Neural crest cell (in vitro differentiated cells): ENCODE measurements at regions not wholly inside any gene's neighbourhood (a gene's known extent, or its start where the extent isn't known, plus 50 kb on each side); places are given as distances from the start of the nearest gene placed in this dataset.

Source experiments
- DNase-seq: peaks from one replicate; pipeline ENCODE4 v3.0.0; 2021; ENCODE audit warnings: low read depth, mixed read lengths, low spot score
- H3K27ac Mint-ChIP-seq: one replicate; pipeline ENCODE4 v1.8.0; 2021; ENCODE audit warnings: mild to moderate bottlenecking, mixed read lengths; ENCODE audit not compliant: unreplicated experiment
- H3K27me3 Mint-ChIP-seq: 2 replicates; pipeline ENCODE4 v1.8.0; 2021; ENCODE audit warnings: low read depth, mild to moderate bottlenecking, mixed read lengths
- H3K36me3 Mint-ChIP-seq: 2 replicates; pipeline ENCODE4 v1.8.0; 2021; ENCODE audit warnings: low read depth, mild to moderate bottlenecking, mixed read lengths
- H3K4me1 Mint-ChIP-seq: 2 replicates; pipeline ENCODE4 v1.8.0; 2021; ENCODE audit warnings: mixed read lengths
- H3K4me3 Mint-ChIP-seq: one replicate; pipeline ENCODE4 v1.8.0; 2021; ENCODE audit warnings: mild to moderate bottlenecking, mixed read lengths
- H3K9me3 Mint-ChIP-seq: 2 replicates; pipeline ENCODE4 v1.8.0; 2021; ENCODE audit warnings: mixed read lengths
- CTCF ChIP-seq: fragments of 200-600 bp; sonication (generic); conservative IDR thresholded peaks from 2 replicates; pipeline ENCODE4 v1.5.0; 2021; ENCODE audit warnings: antibody characterized with exemption, mild to moderate bottlenecking

DNA sequence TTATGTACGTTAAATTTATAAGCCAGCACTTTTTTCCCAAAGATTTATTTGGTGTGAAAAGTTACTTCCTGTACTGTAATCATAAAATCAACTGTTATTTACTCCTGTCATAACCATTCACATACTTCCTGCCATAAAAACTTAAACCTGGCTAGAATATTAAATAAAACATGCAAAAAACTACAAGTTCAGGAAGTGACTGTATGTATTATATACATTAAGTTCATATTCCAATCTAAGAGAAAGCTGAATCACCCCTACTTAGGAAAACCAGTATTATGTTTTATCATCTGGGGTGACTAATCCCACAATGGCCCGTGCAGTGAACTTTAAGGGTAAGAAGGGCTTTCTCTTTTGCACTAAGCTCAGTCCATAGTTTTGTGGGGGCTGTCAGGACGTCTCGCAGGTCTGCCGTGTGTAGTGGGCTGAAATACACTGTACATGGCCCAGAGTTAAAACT is 183.7 kb upstream of the KLF14 start:
- peaks cover 7% of the 10 kb centered on the region for H3K27me3 Mint-ChIP-seq
- TF ChIP-seq CTCF, result no peak
- H3K27ac Mint-ChIP-seq, result no peak overlapping the region
- no peaks in the 10 kb centered on the region for H3K36me3 Mint-ChIP-seq
- no peaks in the 10 kb centered on the region for H3K9me3 Mint-ChIP-seq
- H3K4me1 Mint-ChIP-seq, result peaks cover 50% of the 10 kb centered on the region
- DNase-seq, result no peak
- no peak overlapping the region for H3K4me3 Mint-ChIP-seq

DNA sequence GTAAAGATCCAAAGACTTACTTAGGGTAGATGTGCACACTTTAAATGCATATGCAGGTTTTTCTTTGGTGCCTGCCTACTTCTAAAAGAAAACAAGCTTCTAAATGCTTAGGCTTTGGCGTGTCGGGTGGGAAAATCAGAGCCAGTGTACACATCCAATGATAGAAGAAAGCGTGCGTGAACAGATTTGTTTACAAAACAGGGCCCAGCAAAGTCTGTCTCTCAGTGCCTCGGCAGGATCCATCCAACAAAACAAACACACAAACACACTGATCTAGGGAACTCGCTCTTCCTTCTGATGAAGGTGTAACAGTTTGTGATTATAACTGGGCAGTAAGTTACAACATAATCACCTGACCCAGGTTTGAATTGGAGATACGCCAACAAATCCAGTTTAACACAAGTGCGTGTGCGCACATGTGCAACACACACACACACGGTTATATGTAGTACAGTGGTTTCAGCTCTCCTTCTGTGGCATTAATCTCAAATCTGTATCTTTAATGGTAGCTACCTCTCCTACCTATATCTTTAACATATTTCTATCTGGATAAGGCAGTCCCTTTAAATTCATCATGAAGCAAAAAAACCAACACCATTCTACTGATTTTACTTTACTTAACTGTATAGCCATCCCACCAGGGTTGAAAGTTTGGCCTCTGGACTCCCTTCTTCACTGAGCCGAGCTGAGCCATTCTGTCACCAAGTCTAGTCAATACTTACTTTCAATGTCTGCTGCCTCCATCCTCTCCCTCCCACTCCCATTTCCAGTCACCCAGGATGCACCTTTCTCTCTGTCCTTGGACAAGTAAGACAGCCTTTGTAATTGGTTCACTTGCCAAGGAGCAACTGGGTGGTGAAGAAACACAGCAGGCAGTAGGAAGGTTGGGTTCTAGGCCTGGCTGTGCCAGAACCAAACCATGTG is 184.4 kb upstream of the KLF14 start:
- Mint-ChIP-seq H3K4me1 (peaks cover 47% of the 10 kb centered on the region), H3K27ac (no peak overlapping the region), H3K9me3 (no peaks in the 10 kb centered on the region), H3K27me3 (peaks cover 2% of the 10 kb centered on the region), H3K36me3 (no peaks in the 10 kb centered on the region), H3K4me3 (no peak overlapping the region)
- TF ChIP-seq CTCF, result no peak
- DNase-seq, result no peak

DNA sequence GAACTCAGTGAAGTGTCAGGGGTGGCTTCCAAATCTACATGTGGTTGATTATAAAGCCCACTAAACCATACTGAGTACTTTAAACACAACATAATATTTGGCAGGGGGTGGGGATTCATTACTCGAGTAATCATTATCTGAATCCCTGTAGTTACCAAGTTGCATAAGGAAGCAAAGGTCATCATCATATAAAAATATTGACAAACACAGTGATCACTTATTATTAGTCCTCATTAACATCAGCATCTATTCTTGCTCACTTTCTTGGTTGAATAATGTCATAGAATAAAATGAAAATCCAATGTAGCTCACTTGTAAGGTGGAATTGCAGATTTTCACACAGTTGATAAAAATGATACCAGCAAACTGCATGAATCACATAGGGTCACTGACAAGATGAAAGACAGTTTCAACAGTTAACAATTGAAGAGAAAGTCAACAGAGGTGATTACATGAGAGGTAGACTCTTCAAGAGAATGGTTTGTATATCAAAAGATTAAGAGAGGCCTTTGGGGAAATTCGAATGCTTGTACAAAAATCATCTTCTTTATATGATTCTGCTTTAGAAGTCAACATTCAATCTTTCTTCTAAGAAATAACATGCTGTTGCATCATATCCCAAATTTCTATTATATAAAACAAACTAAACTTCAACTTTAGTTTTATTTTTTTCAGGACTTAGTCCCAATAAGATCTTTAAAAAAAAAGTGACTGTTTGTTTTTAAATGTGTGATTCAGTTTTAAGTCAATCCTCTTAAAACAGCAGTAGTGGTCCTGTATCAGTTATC is 185.5 kb upstream of the KLF14 start:
- TF ChIP-seq CTCF, result no peak
- H3K27ac Mint-ChIP-seq, result no peak overlapping the region
- H3K4me1 Mint-ChIP-seq, result peaks cover 38% of the 10 kb centered on the region
- no peak for DNase-seq
- H3K36me3 Mint-ChIP-seq, result no peaks in the 10 kb centered on the region
- no peaks in the 10 kb centered on the region for H3K27me3 Mint-ChIP-seq
- H3K9me3 Mint-ChIP-seq, result no peaks in the 10 kb centered on the region
- H3K4me3 Mint-ChIP-seq, result no peak overlapping the region

- Mint-ChIP-seq H3K36me3 (no peaks in the 10 kb centered on the region), H3K27ac (peak overlapping the region; percentile 86), H3K4me3 (no peak overlapping the region)
Observed at GRCh38 chr7:130920122-130920521, 186.1 kb upstream of the KLF14 start.

More at GRCh38 chr7:130920122-130920521, 186.1 kb upstream of the KLF14 start:
- DNase-seq, result no peak
- Mint-ChIP-seq H3K9me3 (no peaks in the 10 kb centered on the region), H3K4me1 (peaks cover 35% of the 10 kb centered on the region), H3K27me3 (no peaks in the 10 kb centered on the region)
- no peak for TF ChIP-seq CTCF
